ENCODE measurements at regions not wholly inside any gene's neighbourhood (a gene's known extent, or its start where the extent isn't known, plus 50 kb on each side); places are given as distances from the start of the nearest gene placed in this dataset.
"Not testable (repeated sequence)": the region's sequence is repeated elsewhere in the genome, so short reads cannot be mapped to it uniquely, and the experiment has no call there.

- DNase-seq: no peak
These were observed 313.7 kb upstream of the DCN start for GRCh38 chr12:91496337-91496736.

- no peak for DNase-seq
These were observed 310.7 kb upstream of the DCN start for GRCh38 chr12:91493308-91493707.

GRCh38 chr12:91492648-91493047 is 310.0 kb upstream of the DCN start:
- no peak for DNase-seq

GRCh38 chr12:91490667-91491311 is 308.2 kb upstream of the DCN start:
- no peak for DNase-seq

- no peak for DNase-seq
These were observed 300.9 kb upstream of the DCN start for GRCh38 chr12:91483471-91483985.

- DNase-seq: no peak
These were observed 299.6 kb upstream of the DCN start for GRCh38 chr12:91482231-91482630.

- no peak for DNase-seq
These were observed 295.9 kb upstream of the DCN start for GRCh38 chr12:91478500-91478899.

- no peak for DNase-seq
These were observed 285.1 kb upstream of the DCN start for GRCh38 chr12:91467686-91468085.

GRCh38 chr12:91461061-91461460 is 278.4 kb upstream of the DCN start:
- DNase-seq: no peak

- no peak for DNase-seq
These were observed 277.9 kb upstream of the DCN start for GRCh38 chr12:91460469-91460868.

GRCh38 chr12:91455321-91455720 is 272.7 kb upstream of the DCN start:
- DNase-seq: no peak

- DNase-seq: no peak
These were observed 271.6 kb upstream of the DCN start for GRCh38 chr12:91454179-91454578.

GRCh38 chr12:91452464-91452863 is 269.8 kb upstream of the DCN start:
- not testable (repeated sequence) for DNase-seq

GRCh38 chr12:91441993-91442952 is 259.7 kb upstream of the DCN start:
- DNase-seq: no peak

- no peak for DNase-seq
These were observed 258.6 kb upstream of the DCN start for GRCh38 chr12:91441246-91441645.

GRCh38 chr12:91434081-91434480 is 251.5 kb upstream of the DCN start:
- DNase-seq: no peak

GRCh38 chr12:91432755-91433154 is 250.1 kb upstream of the DCN start:
- DNase-seq: no peak

- no peak for DNase-seq
These were observed 249.5 kb upstream of the DCN start for GRCh38 chr12:91432089-91432488.

GRCh38 chr12:91424506-91424905 is 241.9 kb upstream of the DCN start:
- no peak for DNase-seq

- no peak for DNase-seq
These were observed 241.1 kb upstream of the DCN start for GRCh38 chr12:91423693-91424050.

- DNase-seq: no peak
These were observed 240.4 kb upstream of the DCN start for GRCh38 chr12:91422811-91423692.

GRCh38 chr12:91422127-91422526 is 239.5 kb upstream of the DCN start:
- no peak for DNase-seq

- DNase-seq: no peak
These were observed 237.2 kb upstream of the DCN start for GRCh38 chr12:91419809-91420208.

All from stimulated activated CD4-positive, alpha-beta T cell treated with anti-CD3 and anti-CD28 coated beads, Interleukin-1b, Interleukin-23, amount 100 ng/mL, for 48 hours (primary cell).